ENCODE measurements at regions not wholly inside any gene's neighbourhood (a gene's known extent, or its start where the extent isn't known, plus 50 kb on each side); places are given as distances from the start of the nearest gene placed in this dataset.

DNA sequence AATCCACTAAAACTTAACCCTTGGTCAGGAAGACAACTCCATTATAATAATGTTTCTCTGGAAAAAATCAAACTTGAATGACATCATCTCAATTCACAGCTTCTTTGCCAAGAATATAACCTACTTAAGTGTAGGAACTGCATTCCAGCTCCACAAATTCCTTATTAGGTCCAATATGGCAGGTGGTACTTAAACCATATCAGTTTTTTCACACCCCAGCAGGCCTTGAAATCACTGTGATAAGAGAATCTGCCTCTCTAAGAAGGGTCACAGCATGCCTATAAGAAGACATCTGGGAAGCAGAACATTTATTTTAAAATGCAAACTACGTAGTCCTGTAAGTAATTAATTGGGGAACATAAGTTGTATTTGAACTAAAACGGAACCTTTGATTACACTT is 687.8 kb downstream of the DIAPH3 start:
- 46 to 59% (median 56%) methylated on average over 2 of the region's 2 CpGs for WGBS, 3 donors
- no peak overlapping the region for H3K27ac ChIP-seq
- no peaks in the 10 kb centered on the region for H3K4me1 ChIP-seq (ENCODE audit: insufficient read depth)
- TF ChIP-seq POLR2A (IDR thresholded peaks at IDR 0.05) (no peak), EP300 (IDR thresholded peaks at IDR 0.05) (no peak), CTCF (IDR thresholded peaks at IDR 0.05) (no peak)
- no peak for DNase-seq
- no peak overlapping the region for H3K4me3 ChIP-seq
- no peaks in the 10 kb centered on the region for H3K27me3 ChIP-seq
- H3K36me3 ChIP-seq: no peaks in the 10 kb centered on the region
- intact Hi-C loops (cut with DNase I): no loop called here
- H3K9me3 ChIP-seq: no peaks in the 10 kb centered on the region

DNA sequence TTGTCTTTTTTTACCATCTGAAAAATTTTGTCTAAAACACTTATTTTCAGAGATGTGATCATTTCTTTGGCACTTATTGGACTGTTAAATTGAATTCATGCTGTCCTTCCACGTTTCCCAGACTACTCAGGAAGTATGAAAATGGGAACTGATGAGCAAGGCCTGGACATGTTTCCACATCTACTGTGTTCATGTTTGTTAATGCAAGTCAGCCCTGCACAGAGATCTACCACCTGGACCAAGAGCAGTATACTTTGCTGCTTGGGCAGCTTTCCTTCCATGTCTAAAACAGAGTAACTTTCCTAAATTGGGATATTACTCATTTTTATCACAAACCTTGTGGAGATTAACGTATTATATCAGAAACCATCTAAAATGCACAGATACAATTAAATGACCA is 687.4 kb downstream of the DIAPH3 start:
- H3K4me1 ChIP-seq (ENCODE audit: insufficient read depth): no peaks in the 10 kb centered on the region
- 26 to 36% (median 31%) methylated on average over 2 of the region's 2 CpGs for WGBS, 3 donors
- H3K27me3 ChIP-seq: no peaks in the 10 kb centered on the region
- no peaks in the 10 kb centered on the region for H3K9me3 ChIP-seq
- H3K36me3 ChIP-seq: no peaks in the 10 kb centered on the region
- H3K4me3 ChIP-seq: no peak overlapping the region
- intact Hi-C loops (cut with DNase I): no loop called here
- no peak for DNase-seq
- no peak for TF ChIP-seq EP300 (IDR thresholded peaks at IDR 0.05)
- TF ChIP-seq CTCF (IDR thresholded peaks at IDR 0.05): no peak
- TF ChIP-seq POLR2A (IDR thresholded peaks at IDR 0.05): no peak
- no peak overlapping the region for H3K27ac ChIP-seq

DNA sequence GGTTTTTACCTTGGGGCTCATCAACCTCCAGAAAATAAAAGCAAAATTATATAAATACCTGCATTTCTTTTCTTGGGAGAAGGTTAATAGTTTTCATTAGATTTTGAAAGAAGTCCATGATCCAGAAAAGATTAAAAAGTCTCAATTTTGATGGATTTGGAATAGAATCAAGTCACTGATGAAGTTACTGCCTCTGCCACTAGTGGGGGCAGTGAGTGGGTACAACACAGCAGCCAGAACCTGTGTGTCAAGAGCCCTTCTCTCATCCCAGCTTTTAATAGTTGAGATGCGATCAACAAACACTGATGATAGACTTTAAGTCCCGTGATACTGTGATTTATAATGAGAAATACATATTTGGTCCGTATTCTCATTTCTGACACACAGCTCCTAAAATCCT is 686.7 kb downstream of the DIAPH3 start:
- no peak overlapping the region for H3K4me3 ChIP-seq
- no peaks in the 10 kb centered on the region for H3K4me1 ChIP-seq (ENCODE audit: insufficient read depth)
- H3K9me3 ChIP-seq: no peaks in the 10 kb centered on the region
- H3K36me3 ChIP-seq: no peaks in the 10 kb centered on the region
- H3K27ac ChIP-seq: no peak overlapping the region
- TF ChIP-seq POLR2A (IDR thresholded peaks at IDR 0.05) (no peak), EP300 (IDR thresholded peaks at IDR 0.05) (no peak), CTCF (IDR thresholded peaks at IDR 0.05) (no peak)
- no peaks in the 10 kb centered on the region for H3K27me3 ChIP-seq
- WGBS, 3 donors: 86 to 95% (median 91%) methylated on average over 3 of the region's 3 CpGs
- intact Hi-C loops (cut with DNase I): no loop called here
- no peak for DNase-seq

DNA sequence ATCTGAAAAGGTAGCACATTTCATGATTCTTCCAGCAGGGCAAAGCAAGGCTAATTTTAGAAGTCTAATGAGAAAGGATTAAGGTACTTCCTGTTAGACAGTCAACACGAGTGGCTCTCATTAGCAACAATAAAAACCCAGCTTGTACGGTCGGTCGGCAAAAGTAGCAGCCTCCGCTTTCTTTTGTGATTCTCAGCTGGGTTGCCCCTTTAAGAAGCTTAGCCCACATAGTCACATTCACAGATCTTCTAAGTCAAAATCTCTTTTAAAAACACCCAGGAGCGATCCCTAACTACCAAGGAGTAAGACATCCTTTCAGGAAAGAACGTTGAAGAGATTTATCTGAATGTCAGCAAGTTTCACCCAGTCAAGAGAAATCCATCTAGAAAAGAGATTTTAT is 684.8 kb downstream of the DIAPH3 start:
- WGBS, 3 donors: 87 to 88% (median 87%) methylated on average over 7 of the region's 7 CpGs
- intact Hi-C loops (cut with DNase I): no loop called here

More for the DNA sequence above, 684.8 kb downstream of the DIAPH3 start:
- H3K9me3 ChIP-seq: no peaks in the 10 kb centered on the region
- peaks cover 3% of the 10 kb centered on the region for H3K4me1 ChIP-seq (ENCODE audit: insufficient read depth)
- no peak for TF ChIP-seq CTCF (IDR thresholded peaks at IDR 0.05)
- no peak for TF ChIP-seq POLR2A (IDR thresholded peaks at IDR 0.05)
- no peak for TF ChIP-seq EP300 (IDR thresholded peaks at IDR 0.05)
- H3K27me3 ChIP-seq: no peaks in the 10 kb centered on the region
- no peak overlapping the region for H3K4me3 ChIP-seq
- no peak overlapping the region for H3K27ac ChIP-seq
- H3K36me3 ChIP-seq: no peaks in the 10 kb centered on the region
- DNase-seq: no peak
